GM18951 (cell line): ENCODE measurements at regions not wholly inside any gene's neighbourhood (a gene's known extent, or its start where the extent isn't known, plus 50 kb on each side); places are given as distances from the start of the nearest gene placed in this dataset.

Experiments
- POLR2A ChIP-seq: IDR thresholded peaks from 4 replicates; pipeline ENCODE4 v1.6.1; 2011; ENCODE audit warnings: mild to moderate bottlenecking; ENCODE audit not compliant: insufficient read length, insufficient read depth; ENCODE audit errors: extremely low read depth
- in situ Hi-C: fragments of 300-500 bp; cut with MboI; formaldehyde crosslinking; loops from one replicate; pipeline ENCODE4 v1.12.0; 2022; ENCODE audit warnings: low sequenced_read_pairs, mixed read lengths, inconsistent platforms; ENCODE audit not compliant: unreplicated experiment

DNA sequence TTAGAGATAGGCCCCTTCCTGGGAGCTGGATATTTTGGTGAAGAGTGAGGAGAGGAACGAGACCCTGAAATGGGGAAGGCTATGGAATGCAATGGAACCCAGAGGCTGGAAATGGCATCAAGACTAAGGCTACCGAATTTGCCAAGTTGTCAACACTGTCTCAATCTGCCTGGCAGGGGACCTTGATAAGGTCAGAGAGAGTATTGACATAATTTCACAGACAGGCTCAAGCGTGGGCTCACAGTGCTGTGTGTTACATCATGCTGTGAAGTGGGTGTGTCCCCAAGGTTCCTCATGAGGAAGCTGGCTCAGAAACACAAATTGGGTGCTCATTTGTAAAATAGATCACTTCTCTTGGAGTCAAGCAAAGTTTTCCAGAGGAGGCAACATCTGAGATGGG, 51.8 kb upstream of the CYRIA start:
- in situ Hi-C loops, result no loop called here
- no peak for TF ChIP-seq POLR2A

DNA sequence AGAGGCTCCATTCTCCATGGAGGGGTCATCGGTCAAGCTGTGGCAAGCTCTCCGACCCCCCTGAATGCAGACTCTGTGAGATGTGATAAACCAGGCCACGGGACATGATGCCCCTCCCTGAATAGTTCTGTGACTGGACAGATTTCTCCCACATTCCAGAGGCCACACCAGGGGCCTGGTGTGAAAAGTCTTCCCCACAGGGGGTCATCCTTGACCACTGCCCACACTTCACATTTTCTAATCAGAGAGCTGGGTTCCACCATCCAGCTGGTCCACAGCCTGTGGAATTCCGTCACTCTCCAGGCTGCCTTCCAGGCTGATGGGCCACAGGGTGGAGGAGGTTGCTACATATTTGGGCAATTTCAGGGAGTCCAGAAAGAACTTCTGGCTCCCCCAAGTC, 51.3 kb upstream of the CYRIA start:
- in situ Hi-C loops, result no loop called here
- TF ChIP-seq POLR2A, result no peak

DNA sequence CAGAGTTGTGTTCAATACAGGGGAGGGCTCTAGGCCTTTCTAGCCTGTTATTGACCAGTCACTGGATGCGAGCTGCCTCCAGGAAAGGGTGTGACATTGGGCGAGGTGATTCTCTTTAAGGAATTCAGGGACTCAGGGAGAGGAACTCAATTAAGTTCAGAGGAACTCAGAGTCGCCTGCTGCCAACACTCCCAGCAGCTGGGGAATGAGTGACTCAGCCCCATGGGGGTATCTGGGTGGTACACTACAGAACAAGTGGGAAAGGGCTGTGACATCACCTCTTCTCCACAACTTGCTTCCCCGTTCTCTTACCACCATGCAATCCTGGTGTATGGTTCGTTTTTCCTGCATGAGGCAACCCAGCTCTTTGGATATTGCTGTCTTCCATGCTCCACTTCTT, 50.4 kb upstream of the CYRIA start:
- no peak for TF ChIP-seq POLR2A
- in situ Hi-C loops, result no loop called here
